Medulla oblongata (tissue), 1 donor: ENCODE measurements at regions not wholly inside any gene's neighbourhood (a gene's known extent, or its start where the extent isn't known, plus 50 kb on each side); places are given as distances from the start of the nearest gene placed in this dataset.

Source experiments
- DNase-seq: peaks from one replicate; pipeline ENCODE4 v3.0.0-alpha.2; 2015; ENCODE audit errors: extremely low spot score

- DNase-seq = no peak
Measured at GRCh38 chr5:26828294-26828693, 210.1 kb downstream of the CDH9 start.

GRCh38 chr5:26813235-26813634 is 225.2 kb downstream of the CDH9 start:
- DNase-seq = no peak

GRCh38 chr5:26812714-26813113 is 225.7 kb downstream of the CDH9 start:
- no peak for DNase-seq

- no peak for DNase-seq
Measured at GRCh38 chr5:26807231-26808199, 230.9 kb downstream of the CDH9 start.

GRCh38 chr5:26805076-26805475 is 233.3 kb downstream of the CDH9 start:
- DNase-seq = no peak

- no peak for DNase-seq
Measured at GRCh38 chr5:26802944-26803343, 235.4 kb downstream of the CDH9 start.

GRCh38 chr5:26791433-26791832 is 247.0 kb downstream of the CDH9 start:
- DNase-seq = no peak

GRCh38 chr5:26791021-26791420 is 247.4 kb downstream of the CDH9 start:
- no peak for DNase-seq

GRCh38 chr5:26763215-26763614 is 275.2 kb downstream of the CDH9 start:
- no peak for DNase-seq

- no peak for DNase-seq
Measured at GRCh38 chr5:26761446-26761845, 276.9 kb downstream of the CDH9 start.

- no peak for DNase-seq
Measured at GRCh38 chr5:26761045-26761444, 277.3 kb downstream of the CDH9 start.

GRCh38 chr5:26757941-26758340 is 280.4 kb downstream of the CDH9 start:
- no peak for DNase-seq

GRCh38 chr5:26749829-26750228 is 288.6 kb downstream of the CDH9 start:
- DNase-seq = no peak

- no peak for DNase-seq
Measured at GRCh38 chr5:26740182-26740581, 298.2 kb downstream of the CDH9 start.

- no peak for DNase-seq
Measured at GRCh38 chr5:26737348-26738265, 300.8 kb downstream of the CDH9 start.

- DNase-seq = no peak
Measured at GRCh38 chr5:26727916-26728315, 310.5 kb downstream of the CDH9 start.

- DNase-seq = no peak
Measured at GRCh38 chr5:26719803-26720202, 318.6 kb downstream of the CDH9 start.

- DNase-seq = peak; percentile 55
Measured at GRCh38 chr5:26700759-26701384, 337.5 kb downstream of the CDH9 start.

GRCh38 chr5:26692952-26693351 is 345.4 kb downstream of the CDH9 start:
- no peak for DNase-seq

GRCh38 chr5:26691486-26691885 is 346.9 kb downstream of the CDH9 start:
- DNase-seq = no peak

GRCh38 chr5:26690511-26690910 is 347.9 kb downstream of the CDH9 start:
- no peak for DNase-seq

- DNase-seq = no peak
Measured at GRCh38 chr5:26681861-26682260, 356.5 kb downstream of the CDH9 start.
